H1 (cell line): ENCODE measurements at regions not wholly inside any gene's neighbourhood (a gene's known extent, or its start where the extent isn't known, plus 50 kb on each side); places are given as distances from the start of the nearest gene placed in this dataset.

Experiments
- E2F6 ChIP-seq: IDR thresholded peaks from 2 replicates; pipeline ENCODE4 v1.6.1; 2012; ENCODE audit warnings: inconsistent platforms
- EP300 ChIP-seq, 2 experiments: IDR thresholded peaks; 1 replicate in 1 of 2; 2 replicates in 1 of 2; pipeline ENCODE4 v1.6.1; 2011 to 2012; ENCODE audit warnings: low read depth in 2 of 2, low read length in 2 of 2, mild to moderate bottlenecking in 2 of 2, borderline replicate concordance in 1 of 2, inconsistent platforms in 1 of 2, moderate library complexity in 1 of 2
- JUND ChIP-seq: IDR thresholded peaks from 2 replicates; pipeline ENCODE4 v1.6.1; 2011; ENCODE audit warnings: mild to moderate bottlenecking, improper control_type of control experiment, low read length
- KDM4A ChIP-seq: IDR thresholded peaks from one replicate; pipeline ENCODE4 v1.7.1; 2012; ENCODE audit warnings: low read depth, mild to moderate bottlenecking, moderate library complexity, low read length, inconsistent platforms; ENCODE audit not compliant: severe bottlenecking
- NRF1 ChIP-seq: IDR thresholded peaks from 2 replicates; pipeline ENCODE4 v1.6.1; 2011; ENCODE audit warnings: mild to moderate bottlenecking, low read depth, low read length, improper control_type of control experiment
- SIN3A ChIP-seq, 2 experiments: IDR thresholded peaks in 1 of 2; conservative IDR thresholded peaks in 1 of 2; 2 replicates each; pipeline ENCODE4 v1.6.1; 2011 to 2012; ENCODE audit warnings: low read length in 2 of 2, improper control_type of control experiment in 1 of 2, low read depth in 1 of 2, mild to moderate bottlenecking in 1 of 2
- TF ChIP-seq, protein P1 (sequence below): IDR thresholded peaks from 2 replicates; pipeline ENCODE4 v1.6.1; 2012; ENCODE audit warnings: inconsistent platforms

GRCh38 chr9:135004772-135005171, 82.7 kb upstream of the OLFM1 start (continued):
- TF ChIP-seq E2F6 (no peak), SIN3A (conservative IDR thresholded peaks at IDR 0.05 in 1 of 2, IDR thresholded peaks at IDR 0.05 in 1 of 2; ENCODE audit: low read depth in 1 of 2, low read length in 2 of 2) (no peak), KDM4A (no peak), JUND (no peak), EP300 (IDR thresholded peaks at IDR 0.05; ENCODE audit: borderline replicate concordance in 1 of 2, low read depth in 2 of 2, low read length in 2 of 2) (no peak), NRF1 (no peak)
- TF ChIP-seq, protein P1, sequence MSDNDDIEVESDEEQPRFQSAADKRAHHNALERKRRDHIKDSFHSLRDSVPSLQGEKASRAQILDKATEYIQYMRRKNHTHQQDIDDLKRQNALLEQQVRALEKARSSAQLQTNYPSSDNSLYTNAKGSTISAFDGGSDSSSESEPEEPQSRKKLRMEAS, result no peak
- TF ChIP-seq, all 59 proteins: peak for 0
